Stimulated activated naive B cell treated with anti-CD40 and anti-IgM and Interleukin-4, amounts not matched to agents 10 μg/mL and 1 μg/mL and 100 μg/mL, for 72 hours (primary cell): ENCODE measurements at regions not wholly inside any gene's neighbourhood (a gene's known extent, or its start where the extent isn't known, plus 50 kb on each side); places are given as distances from the start of the nearest gene placed in this dataset.
A peak's percentile ranks its signal among the peaks of the same experiment; 100 is the strongest.
"Not testable (repeated sequence)": the region's sequence is repeated elsewhere in the genome, so short reads cannot be mapped to it uniquely, and the experiment has no call there.

Experiments
- ATAC-seq, 2 donors: fragments of 150-1000 bp; cut with Tn5 transposase; replicated peaks; 2 replicates each; pipeline ENCODE4 v1.10.0; 2021; ENCODE audit warnings: moderate library complexity in 1 of 2
- DNase-seq: peaks from one replicate; pipeline ENCODE4 v3.0.0; 2021
- H3K27ac Mint-ChIP-seq: one replicate; pipeline ENCODE4 v1.8.0; 2022; ENCODE audit warnings: mild to moderate bottlenecking, mixed read lengths
- H3K27me3 Mint-ChIP-seq, 2 donors: one replicate each; pipeline ENCODE4 v1.8.0; 2022; ENCODE audit warnings: mixed read lengths in 2 of 2
- H3K36me3 Mint-ChIP-seq, 2 donors: one replicate each; pipeline ENCODE4 v1.8.0; 2022; ENCODE audit warnings: mixed read lengths in 2 of 2, mild to moderate bottlenecking in 1 of 2
- H3K4me1 Mint-ChIP-seq, 2 donors: one replicate each; pipeline ENCODE4 v1.8.0; 2022; ENCODE audit warnings: mixed read lengths in 2 of 2, mild to moderate bottlenecking in 1 of 2
- H3K4me3 Mint-ChIP-seq, 2 donors: one replicate each; pipeline ENCODE4 v1.8.0; 2022; ENCODE audit warnings: mild to moderate bottlenecking in 2 of 2, mixed read lengths in 2 of 2, moderate library complexity in 1 of 2
- H3K9me3 Mint-ChIP-seq, 2 donors: one replicate each; pipeline ENCODE4 v1.8.0; 2022; ENCODE audit warnings: mixed read lengths in 2 of 2, mild to moderate bottlenecking in 1 of 2

DNA sequence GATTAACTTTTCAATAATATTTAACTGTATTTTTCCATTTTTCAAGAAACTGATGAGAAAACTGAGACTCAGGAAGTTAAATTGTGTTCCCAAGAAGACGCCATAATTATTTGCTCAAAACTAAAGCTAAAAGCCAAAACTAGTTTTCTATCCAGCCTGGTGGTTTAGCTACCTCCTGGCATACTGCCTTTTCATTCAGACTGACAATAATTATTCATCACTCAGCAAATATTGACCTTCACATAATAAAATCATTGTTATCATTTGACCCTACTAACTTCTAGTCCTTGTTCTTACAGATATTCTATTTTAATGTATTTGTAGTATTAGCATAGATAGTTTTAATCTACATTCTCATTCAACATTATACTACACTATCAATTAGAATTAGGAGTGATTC, 210.6 kb upstream of the GADL1 start:
- no peaks in the 10 kb centered on the region for H3K27me3 Mint-ChIP-seq
- no peak for ATAC-seq
- no peak for DNase-seq
- no peaks in the 10 kb centered on the region for H3K9me3 Mint-ChIP-seq
- no peaks in the 10 kb centered on the region for H3K36me3 Mint-ChIP-seq
- no peak overlapping the region for H3K4me3 Mint-ChIP-seq
- H3K4me1 Mint-ChIP-seq, result no peaks in the 10 kb centered on the region
- no peak overlapping the region for H3K27ac Mint-ChIP-seq

- no peak for DNase-seq
- no peak for ATAC-seq
- Mint-ChIP-seq H3K36me3 (no peaks in the 10 kb centered on the region), H3K9me3 (no peaks in the 10 kb centered on the region), H3K4me3 (no peak overlapping the region), H3K27ac (no peak overlapping the region), H3K27me3 (no peaks in the 10 kb centered on the region), H3K4me1 (no peaks in the 10 kb centered on the region)
Observed at GRCh38 chr3:31105438-31106077, 211.1 kb upstream of the GADL1 start.

DNA sequence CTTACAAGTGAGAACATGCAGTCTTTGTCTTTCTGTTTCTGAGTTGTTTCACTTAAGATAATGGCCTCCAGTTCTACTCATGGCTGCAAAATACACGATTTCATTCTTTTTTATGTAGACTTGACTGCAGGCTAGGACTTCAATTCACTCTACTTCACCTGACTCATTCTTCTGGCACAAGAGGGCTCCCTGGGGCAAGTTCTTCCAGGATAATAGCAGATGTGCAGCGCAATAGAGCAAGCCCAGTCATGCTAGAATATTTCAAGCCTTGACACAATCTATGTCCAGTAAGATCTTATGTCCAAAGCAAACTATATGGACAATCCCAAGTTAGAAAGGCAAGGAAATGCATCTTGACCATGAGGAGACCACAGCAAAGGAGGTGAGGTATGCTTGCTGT, 211.7 kb upstream of the GADL1 start:
- H3K36me3 Mint-ChIP-seq, result no peaks in the 10 kb centered on the region
- no peak overlapping the region for H3K4me3 Mint-ChIP-seq
- H3K27me3 Mint-ChIP-seq, result no peaks in the 10 kb centered on the region
- H3K27ac Mint-ChIP-seq, result no peak overlapping the region
- no peaks in the 10 kb centered on the region for H3K4me1 Mint-ChIP-seq
- no peak for ATAC-seq
- no peaks in the 10 kb centered on the region for H3K9me3 Mint-ChIP-seq
- no peak for DNase-seq

DNA sequence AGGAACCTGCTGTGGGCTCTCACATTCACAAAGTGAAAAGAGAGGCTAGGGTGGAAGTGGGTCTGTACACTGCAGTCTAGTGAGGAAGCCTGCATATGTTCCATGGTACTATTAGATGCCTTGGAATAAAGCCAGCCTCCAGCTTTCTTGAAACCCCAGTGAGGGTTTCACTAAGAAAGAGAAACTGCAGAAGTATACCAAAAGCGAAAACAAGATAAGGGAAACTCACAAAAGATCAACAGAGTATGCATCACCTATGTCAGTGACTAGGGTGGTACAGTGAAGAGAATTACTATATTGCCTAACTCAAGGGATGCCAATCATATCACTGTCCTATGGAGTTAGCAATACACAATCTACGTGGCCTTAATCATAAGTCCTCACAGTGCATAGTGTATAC, 212.5 kb upstream of the GADL1 start:
- H3K4me3 Mint-ChIP-seq, result no peak overlapping the region
- H3K36me3 Mint-ChIP-seq, result no peaks in the 10 kb centered on the region
- no peaks in the 10 kb centered on the region for H3K27me3 Mint-ChIP-seq
- no peaks in the 10 kb centered on the region for H3K4me1 Mint-ChIP-seq
- H3K9me3 Mint-ChIP-seq, result no peaks in the 10 kb centered on the region
- no peak for DNase-seq
- ATAC-seq, result no peak
- no peak overlapping the region for H3K27ac Mint-ChIP-seq

DNA sequence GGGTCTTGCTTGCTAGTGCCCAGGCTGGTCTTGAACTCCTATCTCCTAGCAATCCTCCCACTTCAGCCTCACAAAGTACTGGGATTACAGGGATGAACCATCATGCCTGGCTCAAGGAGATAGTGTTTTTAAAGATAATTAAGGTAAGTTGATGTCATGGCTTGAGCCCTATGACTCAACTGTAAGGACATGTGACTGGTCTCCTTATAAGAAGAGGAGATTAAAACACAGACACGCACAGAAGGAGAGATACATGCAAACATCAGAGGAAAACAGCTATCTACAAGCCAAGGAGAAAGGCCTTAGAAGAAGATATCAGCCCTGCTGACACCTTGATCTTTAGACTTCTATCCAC, 220.4 kb upstream of the GADL1 start:
- no peak for DNase-seq
- Mint-ChIP-seq H3K4me1 (no peaks in the 10 kb centered on the region), H3K27ac (no peak overlapping the region), H3K4me3 (no peak overlapping the region), H3K27me3 (no peaks in the 10 kb centered on the region), H3K36me3 (peaks cover 0 to 2% of the 10 kb centered on the region in 2 donors), H3K9me3 (peaks cover 3 to 12% of the 10 kb centered on the region in 2 donors)
- no peak for ATAC-seq

DNA sequence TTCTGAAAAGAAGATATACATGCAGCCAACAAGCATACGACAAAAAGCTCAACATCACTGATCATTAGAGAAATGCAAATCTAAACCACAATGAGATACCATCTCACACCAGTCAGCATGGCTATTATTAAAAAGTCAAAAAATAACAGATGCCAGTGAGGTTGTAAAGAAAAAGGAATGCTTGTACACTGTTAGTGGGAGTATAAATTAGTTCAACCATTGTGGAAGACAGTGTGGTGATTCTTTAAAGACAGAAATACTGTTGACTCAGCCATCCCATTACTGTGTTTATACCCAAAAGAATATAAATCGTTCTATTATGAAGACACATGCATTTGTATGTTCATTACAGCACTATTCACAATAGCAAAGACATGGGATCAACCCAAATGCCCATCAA, 221.1 kb upstream of the GADL1 start:
- H3K4me3 Mint-ChIP-seq, H3K4me1 Mint-ChIP-seq, H3K27me3 Mint-ChIP-seq, DNase-seq, H3K36me3 Mint-ChIP-seq, H3K27ac Mint-ChIP-seq, ATAC-seq: not testable (repeated sequence)
- peaks cover 3 to 12% of the 10 kb centered on the region in 2 donors for H3K9me3 Mint-ChIP-seq

GRCh38 chr3:31116651-31117050, 222.2 kb upstream of the GADL1 start:
- Mint-ChIP-seq H3K27me3 (no peaks in the 10 kb centered on the region), H3K27ac (no peak overlapping the region), H3K36me3 (peaks cover 0 to 2% of the 10 kb centered on the region in 2 donors), H3K4me1 (no peaks in the 10 kb centered on the region), H3K4me3 (no peak overlapping the region), H3K9me3 (peaks cover 3 to 12% of the 10 kb centered on the region in 2 donors)
- no peak for ATAC-seq
- DNase-seq, result no peak

GRCh38 chr3:31117854-31118253, 223.4 kb upstream of the GADL1 start:
- Mint-ChIP-seq H3K27me3 (no peaks in the 10 kb centered on the region), H3K36me3 (peaks cover 0 to 2% of the 10 kb centered on the region in 2 donors), H3K4me1 (no peaks in the 10 kb centered on the region), H3K9me3 (peaks cover 3 to 12% of the 10 kb centered on the region in 2 donors), H3K27ac (no peak overlapping the region), H3K4me3 (no peak overlapping the region)
- no peak for ATAC-seq
- DNase-seq, result no peak

DNA sequence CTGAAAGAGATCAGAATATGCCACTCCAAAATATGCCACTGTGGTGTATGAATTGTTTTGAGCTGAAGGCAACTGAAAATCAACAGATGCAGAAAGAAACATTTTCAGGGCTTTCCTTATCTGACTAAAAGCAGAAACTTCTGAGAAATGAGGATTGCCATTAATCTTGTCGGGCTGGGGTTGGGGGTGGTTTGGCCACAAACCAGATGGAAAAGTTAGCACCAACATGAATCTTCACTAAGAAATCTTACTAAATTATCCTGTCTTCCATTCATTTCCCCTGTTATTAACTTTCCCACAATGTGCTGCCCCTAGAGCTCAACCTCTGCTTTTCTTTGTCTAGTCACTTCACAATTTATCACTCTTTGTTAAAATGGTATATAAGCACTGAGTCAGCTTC, 229.9 kb upstream of the GADL1 start:
- ATAC-seq (no peak), DNase-seq (no peak)
- no peak overlapping the region for H3K4me3 Mint-ChIP-seq
- H3K27ac Mint-ChIP-seq, result no peak overlapping the region
- H3K27me3 Mint-ChIP-seq, result no peaks in the 10 kb centered on the region
- peaks cover 0 to 3% of the 10 kb centered on the region in 2 donors for H3K36me3 Mint-ChIP-seq
- H3K4me1 Mint-ChIP-seq, result no peaks in the 10 kb centered on the region
- H3K9me3 Mint-ChIP-seq, result peaks cover 4% of the 10 kb centered on the region in 2 donors

DNA sequence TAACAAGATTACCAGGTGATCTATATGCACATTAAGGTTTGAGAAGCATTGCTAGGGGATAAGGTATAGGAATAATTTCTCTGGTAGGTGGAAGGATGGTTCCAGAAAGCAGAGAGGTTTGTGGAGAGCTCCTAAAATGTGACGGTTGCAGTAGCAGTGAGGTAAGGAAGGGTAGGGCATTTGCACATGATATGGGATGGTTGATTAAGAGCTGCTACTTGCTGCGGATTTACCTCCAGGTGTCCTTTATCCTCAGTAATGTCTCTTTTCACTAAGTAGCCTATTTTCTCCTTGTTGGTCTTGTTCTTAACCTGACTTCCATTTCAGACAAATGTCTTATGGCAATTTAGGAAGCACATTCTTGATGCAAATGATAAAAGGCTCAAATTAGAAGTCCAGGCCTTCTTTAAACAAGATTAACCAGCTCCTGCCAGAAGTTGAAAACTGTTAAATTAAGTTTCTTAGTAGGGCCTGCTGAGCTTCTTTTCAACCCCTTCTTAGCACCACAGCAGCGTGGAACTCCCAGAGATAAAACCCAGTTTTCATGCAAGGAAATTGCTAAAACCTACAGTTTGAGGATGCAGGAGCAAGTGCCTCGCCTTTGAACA, 231.1 kb upstream of the GADL1 start:
- no peak overlapping the region for H3K27ac Mint-ChIP-seq
- no peak for DNase-seq
- no peak overlapping the region for H3K4me3 Mint-ChIP-seq
- H3K4me1 Mint-ChIP-seq, result no peaks in the 10 kb centered on the region
- H3K9me3 Mint-ChIP-seq, result peaks cover 4% of the 10 kb centered on the region in 2 donors
- peaks cover 0 to 3% of the 10 kb centered on the region in 2 donors for H3K36me3 Mint-ChIP-seq
- no peaks in the 10 kb centered on the region for H3K27me3 Mint-ChIP-seq
- no peak for ATAC-seq

DNA sequence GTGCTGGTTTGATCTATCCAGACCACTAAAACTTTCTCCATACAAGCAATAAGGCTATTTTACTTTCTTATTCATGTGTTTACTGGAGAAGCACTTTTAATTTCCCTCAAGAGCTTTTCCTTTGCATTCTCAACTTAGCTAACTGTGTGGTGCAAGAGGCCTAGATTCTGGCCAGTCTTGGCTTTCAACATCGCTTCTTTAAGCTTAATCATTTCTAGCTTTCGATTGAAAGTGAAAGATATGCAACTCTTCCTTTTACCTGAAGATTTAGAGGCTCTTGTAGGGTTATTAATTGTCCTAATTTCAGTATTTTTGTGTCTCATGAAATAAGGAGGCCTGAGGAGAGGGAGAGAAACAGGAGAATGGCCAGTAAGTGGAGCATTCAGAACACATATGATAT, 234.8 kb upstream of the GADL1 start:
- DNase-seq (no peak), ATAC-seq (no peak)
- Mint-ChIP-seq H3K4me3 (no peak overlapping the region), H3K4me1 (no peaks in the 10 kb centered on the region), H3K9me3 (peaks cover 0 to 4% of the 10 kb centered on the region in 2 donors), H3K36me3 (peaks cover 0 to 3% of the 10 kb centered on the region in 2 donors), H3K27ac (no peak overlapping the region), H3K27me3 (no peaks in the 10 kb centered on the region)

DNA sequence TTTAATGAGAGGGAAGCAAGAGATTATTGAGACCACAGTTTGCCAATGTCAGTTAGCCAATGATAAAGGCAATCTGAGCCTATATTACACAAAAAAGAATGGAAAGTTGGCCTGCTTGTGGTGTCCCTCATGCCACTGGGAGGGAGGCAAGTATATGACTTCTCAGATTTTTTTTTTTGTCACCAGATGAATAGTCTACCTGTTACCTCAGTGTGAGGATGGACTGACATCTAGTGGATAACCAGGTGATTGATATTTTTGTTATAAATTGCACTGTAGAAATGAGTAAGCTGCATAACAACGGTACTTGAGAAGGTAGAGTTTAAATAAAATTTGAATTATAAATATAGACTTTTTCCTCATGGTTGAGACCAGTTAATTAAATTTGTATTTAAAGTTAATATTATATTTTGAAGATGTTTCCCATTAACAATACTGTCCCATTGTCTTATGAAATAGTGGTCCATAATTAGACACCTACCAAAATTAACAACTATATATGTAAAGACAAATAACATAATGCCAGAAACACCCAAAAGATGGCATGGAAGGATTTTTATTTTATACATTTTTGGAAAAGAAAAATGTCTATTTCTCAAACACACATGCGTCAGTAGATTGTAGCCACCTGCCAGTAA, 237.8 kb upstream of the GADL1 start:
- no peaks in the 10 kb centered on the region for H3K9me3 Mint-ChIP-seq
- H3K27ac Mint-ChIP-seq, result no peak overlapping the region
- DNase-seq (no peak), ATAC-seq (peak; percentile 65 to 76)
- H3K4me1 Mint-ChIP-seq, result no peaks in the 10 kb centered on the region
- peaks cover 0 to 5% of the 10 kb centered on the region in 2 donors for H3K27me3 Mint-ChIP-seq
- H3K4me3 Mint-ChIP-seq, result no peak overlapping the region
- no peaks in the 10 kb centered on the region for H3K36me3 Mint-ChIP-seq

GRCh38 chr3:31133541-31133940, 239.1 kb upstream of the GADL1 start:
- ATAC-seq (no peak), DNase-seq (no peak)
- Mint-ChIP-seq H3K9me3 (no peaks in the 10 kb centered on the region), H3K27me3 (peaks cover 0 to 5% of the 10 kb centered on the region in 2 donors), H3K4me3 (no peak overlapping the region), H3K36me3 (no peaks in the 10 kb centered on the region), H3K27ac (no peak overlapping the region), H3K4me1 (no peaks in the 10 kb centered on the region)

- H3K4me1 Mint-ChIP-seq, result no peaks in the 10 kb centered on the region
- H3K27me3 Mint-ChIP-seq, result peaks cover 0 to 5% of the 10 kb centered on the region in 2 donors
- no peaks in the 10 kb centered on the region for H3K36me3 Mint-ChIP-seq
- no peak for ATAC-seq
- no peak for DNase-seq
- H3K4me3 Mint-ChIP-seq, result no peak overlapping the region
- H3K27ac Mint-ChIP-seq, result no peak overlapping the region
- no peaks in the 10 kb centered on the region for H3K9me3 Mint-ChIP-seq
Observed at GRCh38 chr3:31135546-31135945, 241.1 kb upstream of the GADL1 start.

DNA sequence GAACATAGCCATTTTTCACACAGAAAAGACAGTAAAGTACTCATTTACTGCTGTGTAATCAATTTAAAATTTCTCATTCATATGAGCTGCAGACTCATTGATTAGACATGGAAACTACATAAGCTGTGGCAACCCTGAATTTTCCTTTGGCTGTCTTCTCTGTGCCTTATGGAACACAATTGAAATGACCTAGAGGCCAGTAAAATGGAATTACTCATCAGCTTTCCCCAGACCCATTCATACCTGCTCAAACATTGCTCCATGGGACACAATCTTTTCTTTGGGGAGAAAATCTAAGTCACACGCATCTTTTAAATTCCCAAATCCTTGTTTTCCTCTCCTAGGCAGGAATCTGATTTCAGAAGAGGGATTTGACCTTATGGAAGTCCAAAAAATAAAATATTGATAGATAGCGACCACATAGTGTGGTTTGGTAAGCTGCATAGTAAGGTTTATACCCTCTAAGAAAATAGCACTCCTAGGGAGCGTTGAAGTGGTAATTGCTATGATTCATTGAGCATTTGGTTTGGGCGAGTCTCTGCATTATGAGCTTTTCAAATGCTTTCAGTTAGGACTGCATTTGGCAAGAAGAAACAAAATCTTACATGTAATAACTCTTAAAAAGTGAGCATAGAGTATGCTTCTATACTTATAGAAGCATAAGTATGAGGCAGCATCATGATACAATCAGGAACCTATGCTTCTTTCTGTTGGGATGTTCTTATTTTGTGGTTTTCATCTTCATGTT, 243.4 kb upstream of the GADL1 start:
- peaks cover 0 to 5% of the 10 kb centered on the region in 2 donors for H3K27me3 Mint-ChIP-seq
- no peaks in the 10 kb centered on the region for H3K4me1 Mint-ChIP-seq
- H3K27ac Mint-ChIP-seq, result no peak overlapping the region
- H3K9me3 Mint-ChIP-seq, result no peaks in the 10 kb centered on the region
- ATAC-seq (no peak), DNase-seq (no peak)
- no peaks in the 10 kb centered on the region for H3K36me3 Mint-ChIP-seq
- no peak overlapping the region for H3K4me3 Mint-ChIP-seq
